CD14-positive monocyte (primary cell): ENCODE measurements at regions not wholly inside any gene's neighbourhood (a gene's known extent, or its start where the extent isn't known, plus 50 kb on each side); places are given as distances from the start of the nearest gene placed in this dataset.

Source experiments
- DNase-seq, 3 donors: peaks; one replicate each; pipeline ENCODE4 v3.0.0-alpha.2; 2011 to 2022
- H2AFZ ChIP-seq: 2 replicates; pipeline ENCODE4 v1.6.0; 2012; ENCODE audit warnings: mild to moderate bottlenecking, low read depth, low read length, inconsistent platforms; ENCODE audit not compliant: insufficient read depth, poor library complexity, severe bottlenecking
- H3K27ac ChIP-seq, 2 donors: 1 replicate in 1 of 2; 2 replicates in 1 of 2; pipeline ENCODE4 v1.5.1; 2012 to 2013; ENCODE audit warnings: low read length in 2 of 2, control low read depth in 1 of 2, inconsistent platforms in 1 of 2, low read depth in 1 of 2, mild to moderate bottlenecking in 1 of 2
- H3K27me3 ChIP-seq, 2 donors: one replicate each; pipeline versions ENCODE4 v1.6.0 to v1.6.1; 2011 to 2013; ENCODE audit warnings: low read length in 2 of 2; ENCODE audit not compliant: control insufficient read depth in 2 of 2, insufficient read depth in 2 of 2
- H3K36me3 ChIP-seq, 2 donors: replicated peaks in 1 of 2; 1 replicate in 1 of 2; 2 replicates in 1 of 2; pipeline versions ENCODE4 v1.5.1 to v1.6.1; 2012 to 2013; ENCODE audit warnings: low read length in 2 of 2, control low read depth in 1 of 2, inconsistent platforms in 1 of 2, mild to moderate bottlenecking in 1 of 2; ENCODE audit not compliant: insufficient read depth in 2 of 2, control insufficient read depth in 1 of 2
- H3K4me1 ChIP-seq, 2 donors: 1 replicate in 1 of 2; 2 replicates in 1 of 2; pipeline versions ENCODE4 v1.5.1 to v1.6.1; 2012 to 2013; ENCODE audit warnings: low read length in 2 of 2, control low read depth in 1 of 2, inconsistent platforms in 1 of 2, mild to moderate bottlenecking in 1 of 2, moderate library complexity in 1 of 2; ENCODE audit not compliant: insufficient read depth in 2 of 2, control insufficient read depth in 1 of 2
- H3K4me2 ChIP-seq: replicated peaks from 2 replicates; pipeline ENCODE3; 2012; ENCODE audit warnings: low read length, moderate library complexity, mild to moderate bottlenecking; ENCODE audit not compliant: poor library complexity, severe bottlenecking; ENCODE audit errors: extremely low read depth
- H3K4me3 ChIP-seq, 3 experiments: fragments of 200-600 bp in 1 of 3; sonication (generic) in 1 of 3; replicated peaks in 1 of 3; 1 replicate in 2 of 3; 2 replicates in 1 of 3; pipeline ENCODE4 v1.5.1; 2011 to 2013; ENCODE audit warnings: low read length in 3 of 3, mild to moderate bottlenecking in 3 of 3, control low read depth in 2 of 3, low read depth in 2 of 3, inconsistent platforms in 1 of 3, moderate library complexity in 1 of 3
- H3K79me2 ChIP-seq: 2 replicates; pipeline ENCODE4 v1.6.0; 2012; ENCODE audit warnings: mild to moderate bottlenecking, control low read depth, inconsistent platforms, low read length, moderate library complexity; ENCODE audit not compliant: insufficient read depth
- H3K9ac ChIP-seq: 2 replicates; pipeline ENCODE4 v1.6.0; 2017; ENCODE audit warnings: low read length, mild to moderate bottlenecking; ENCODE audit not compliant: insufficient read depth, poor library complexity, severe bottlenecking
- H3K9me3 ChIP-seq, 2 donors: replicated peaks in 1 of 2; 1 replicate in 1 of 2; 2 replicates in 1 of 2; pipeline versions ENCODE4 v1.5.1 to v1.6.1; 2012 to 2013; ENCODE audit warnings: low read length in 2 of 2, control low read depth in 1 of 2; ENCODE audit not compliant: control insufficient read depth in 1 of 2, insufficient read depth in 1 of 2
- H4K20me1 ChIP-seq: 2 replicates; pipeline ENCODE4 v1.6.0; 2012; ENCODE audit warnings: mild to moderate bottlenecking, low read length, control low read depth, moderate library complexity; ENCODE audit not compliant: insufficient read depth
- H3K27ac Mint-ChIP-seq, 7 donors: one replicate each; pipeline ENCODE4 v1.8.0; 2020; ENCODE audit warnings: mild to moderate bottlenecking in 7 of 7, mixed read lengths in 7 of 7, moderate library complexity in 6 of 7, inconsistent platforms in 2 of 7
- H3K27me3 Mint-ChIP-seq, 3 donors: one replicate each; pipeline ENCODE4 v1.8.0; 2021 to 2022; ENCODE audit warnings: low read depth in 3 of 3, mild to moderate bottlenecking in 3 of 3, mixed read lengths in 3 of 3, moderate library complexity in 3 of 3, inconsistent platforms in 1 of 3
- H3K36me3 Mint-ChIP-seq, 2 donors: one replicate each; pipeline ENCODE4 v1.8.0; 2020; ENCODE audit warnings: mixed read lengths in 2 of 2, inconsistent platforms in 1 of 2, mild to moderate bottlenecking in 1 of 2
- H3K4me1 Mint-ChIP-seq: one replicate; pipeline ENCODE4 v1.8.0; 2020; ENCODE audit warnings: mild to moderate bottlenecking, mixed read lengths
- H3K4me3 Mint-ChIP-seq, 2 donors: one replicate each; pipeline ENCODE4 v1.8.0; 2020; ENCODE audit warnings: mild to moderate bottlenecking in 2 of 2, mixed read lengths in 2 of 2, moderate library complexity in 1 of 2
- H3K9me3 Mint-ChIP-seq, 7 donors: one replicate each; pipeline ENCODE4 v1.8.0; 2020 to 2022; ENCODE audit warnings: mixed read lengths in 7 of 7, mild to moderate bottlenecking in 6 of 7, moderate library complexity in 6 of 7, inconsistent platforms in 2 of 7
- WGBS: methylation state at CpG from one replicate; pipeline ENCODE4 v1.1.5; 2013; ENCODE audit warnings: missing lambda C conversion rate; ENCODE audit not compliant: insufficient coverage; 5-methylcytosine and 5-hydroxymethylcytosine counted together
- intact Hi-C, 2 donors: fragments of 100-400 bp; cut with micrococcal nuclease; formaldehyde crosslinking; loops; one replicate each; pipeline versions ENCODE4 v1.15.0 to v1.15.1; 2023
- TF ChIP-seq, protein P1 (sequence below): fragments of 200-600 bp; IDR thresholded peaks from one replicate; pipeline ENCODE4 v1.8.0; 2022; ENCODE audit warnings: antibody characterized with exemption, mild to moderate bottlenecking

DNA sequence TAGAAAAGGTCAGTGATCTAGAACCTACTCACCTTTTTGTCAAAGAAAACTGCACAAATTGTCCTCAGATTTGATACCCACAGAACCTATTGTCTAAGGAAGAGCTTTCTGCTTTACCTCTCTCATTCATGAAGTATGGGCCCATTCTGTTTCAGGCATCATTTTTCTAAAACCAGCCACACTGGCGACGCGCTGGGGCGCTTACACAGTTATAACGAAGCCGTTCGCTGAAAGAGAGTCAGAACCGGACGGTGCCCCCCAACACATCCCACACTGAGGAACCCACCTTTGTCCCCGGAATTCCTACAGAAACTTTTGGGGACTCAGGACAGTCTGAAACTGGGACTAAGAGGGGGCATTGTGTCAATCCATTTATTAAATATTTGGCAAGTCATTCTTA is 206.3 kb upstream of the HAAO start:
- Histone ChIP-seq H3K36me3 (no peaks in the 10 kb centered on the region), H3K9me3 (no peaks in the 10 kb centered on the region), H4K20me1 (no peaks in the 10 kb centered on the region), H3K4me3 (no peak overlapping the region), H3K79me2 (no peaks in the 10 kb centered on the region), H2AFZ (no peak overlapping the region), H3K9ac (no peak overlapping the region), H3K4me2 (no peak overlapping the region), H3K4me1 (peaks cover 0 to 14% of the 10 kb centered on the region in 2 donors), H3K27me3 (no peaks in the 10 kb centered on the region), H3K27ac (no peak overlapping the region)
- DNase-seq = no peak
- TF ChIP-seq, protein P1, sequence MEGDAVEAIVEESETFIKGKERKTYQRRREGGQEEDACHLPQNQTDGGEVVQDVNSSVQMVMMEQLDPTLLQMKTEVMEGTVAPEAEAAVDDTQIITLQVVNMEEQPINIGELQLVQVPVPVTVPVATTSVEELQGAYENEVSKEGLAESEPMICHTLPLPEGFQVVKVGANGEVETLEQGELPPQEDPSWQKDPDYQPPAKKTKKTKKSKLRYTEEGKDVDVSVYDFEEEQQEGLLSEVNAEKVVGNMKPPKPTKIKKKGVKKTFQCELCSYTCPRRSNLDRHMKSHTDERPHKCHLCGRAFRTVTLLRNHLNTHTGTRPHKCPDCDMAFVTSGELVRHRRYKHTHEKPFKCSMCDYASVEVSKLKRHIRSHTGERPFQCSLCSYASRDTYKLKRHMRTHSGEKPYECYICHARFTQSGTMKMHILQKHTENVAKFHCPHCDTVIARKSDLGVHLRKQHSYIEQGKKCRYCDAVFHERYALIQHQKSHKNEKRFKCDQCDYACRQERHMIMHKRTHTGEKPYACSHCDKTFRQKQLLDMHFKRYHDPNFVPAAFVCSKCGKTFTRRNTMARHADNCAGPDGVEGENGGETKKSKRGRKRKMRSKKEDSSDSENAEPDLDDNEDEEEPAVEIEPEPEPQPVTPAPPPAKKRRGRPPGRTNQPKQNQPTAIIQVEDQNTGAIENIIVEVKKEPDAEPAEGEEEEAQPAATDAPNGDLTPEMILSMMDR = no peak
- Mint-ChIP-seq H3K4me3 (no peak overlapping the region), H3K4me1 (peaks cover 14% of the 10 kb centered on the region), H3K9me3 (peaks cover 0 to 5% (median 3%) of the 10 kb centered on the region in 7 donors), H3K36me3 (peaks cover 0 to 3% of the 10 kb centered on the region in 2 donors), H3K27ac (no peak overlapping the region), H3K27me3 (peaks cover 0 to 6% (median 0%) of the 10 kb centered on the region in 3 donors)
- intact Hi-C loops = no loop called here
- WGBS = 100% methylated on average over 2 of the region's 10 CpGs

DNA sequence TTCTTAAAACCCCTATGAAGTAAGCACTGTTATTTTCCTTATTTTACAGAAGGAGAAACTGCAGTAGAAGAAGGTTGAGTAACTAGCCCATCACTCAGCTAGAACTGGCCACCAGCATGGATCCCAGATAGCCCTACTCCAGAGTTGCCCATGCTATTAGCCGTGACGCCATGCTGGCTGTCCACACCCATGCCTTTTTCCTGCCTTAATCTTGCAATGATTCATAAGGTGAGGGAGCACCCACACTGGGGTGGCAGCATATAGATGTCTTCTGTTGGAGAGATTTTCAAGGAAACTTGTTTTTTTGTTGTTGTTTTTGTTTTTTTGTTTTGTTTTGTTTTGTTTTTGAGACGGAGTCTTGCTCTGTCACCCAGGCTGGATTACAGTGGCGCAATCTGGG is 204.1 kb upstream of the HAAO start:
- WGBS = 100% methylated on average over 4 of the region's 4 CpGs
- Histone ChIP-seq H3K9ac (no peak overlapping the region), H3K27ac (no peak overlapping the region), H3K4me3 (no peak overlapping the region), H3K36me3 (no peaks in the 10 kb centered on the region), H3K9me3 (no peaks in the 10 kb centered on the region), H3K79me2 (no peaks in the 10 kb centered on the region), H3K4me2 (no peak overlapping the region), H3K27me3 (no peaks in the 10 kb centered on the region), H4K20me1 (no peaks in the 10 kb centered on the region), H3K4me1 (peaks cover 0 to 14% of the 10 kb centered on the region in 2 donors), H2AFZ (no peak overlapping the region)
- TF ChIP-seq, protein P1 = no peak
- peaks cover 0 to 3% of the 10 kb centered on the region in 2 donors for H3K36me3 Mint-ChIP-seq
- H3K9me3 Mint-ChIP-seq = peaks cover 0 to 5% (median 2%) of the 10 kb centered on the region in 7 donors
- H3K4me3 Mint-ChIP-seq = no peak overlapping the region
- DNase-seq = no peak
- peaks cover 0 to 4% (median 0%) of the 10 kb centered on the region in 3 donors for H3K27me3 Mint-ChIP-seq
- peaks cover 11% of the 10 kb centered on the region for H3K4me1 Mint-ChIP-seq
- intact Hi-C loops = no loop called here
- no peak overlapping the region for H3K27ac Mint-ChIP-seq
